Jurkat, Clone E6-1 (cell line): ENCODE measurements at regions not wholly inside any gene's neighbourhood (a gene's known extent, or its start where the extent isn't known, plus 50 kb on each side); places are given as distances from the start of the nearest gene placed in this dataset.

Source experiments
- DNase-seq: peaks from one replicate; pipeline ENCODE4 v3.0.0-alpha.2; 2011; ENCODE audit warnings: low read depth, low spot score
- H3K4me3 ChIP-seq: 2 replicates; pipeline ENCODE4 v1.5.1; 2011; ENCODE audit warnings: mild to moderate bottlenecking, low read length, control low read depth, moderate library complexity

GRCh38 chr22:27627444-27627833, 174.1 kb downstream of the MN1 start:
- no peak overlapping the region for H3K4me3 ChIP-seq
- DNase-seq = no peak

GRCh38 chr22:27627901-27628300, 173.7 kb downstream of the MN1 start:
- no peak overlapping the region for H3K4me3 ChIP-seq

GRCh38 chr22:27628341-27628740, 173.2 kb downstream of the MN1 start:
- H3K4me3 ChIP-seq = no peak overlapping the region
- no peak for DNase-seq

More at GRCh38 chr22:27627901-27628300, 173.7 kb downstream of the MN1 start:
- DNase-seq = no peak

GRCh38 chr22:27628891-27629631, 172.5 kb downstream of the MN1 start:
- no peak overlapping the region for H3K4me3 ChIP-seq
- DNase-seq = no peak

- no peak for DNase-seq
- no peak overlapping the region for H3K4me3 ChIP-seq
Measured at GRCh38 chr22:27629908-27630673, 171.5 kb downstream of the MN1 start.

- no peak for DNase-seq
- no peak overlapping the region for H3K4me3 ChIP-seq
Measured at GRCh38 chr22:27630754-27631153, 170.8 kb downstream of the MN1 start.

GRCh38 chr22:27631641-27632040, 169.9 kb downstream of the MN1 start:
- no peak for DNase-seq
- H3K4me3 ChIP-seq = no peak overlapping the region

GRCh38 chr22:27632451-27633295, 168.9 kb downstream of the MN1 start:
- no peak overlapping the region for H3K4me3 ChIP-seq
- no peak for DNase-seq

- no peak for DNase-seq
- no peak overlapping the region for H3K4me3 ChIP-seq
Measured at GRCh38 chr22:27633296-27633871, 168.2 kb downstream of the MN1 start.

- no peak overlapping the region for H3K4me3 ChIP-seq
- no peak for DNase-seq
Measured at GRCh38 chr22:27634043-27634740, 167.4 kb downstream of the MN1 start.

- no peak for DNase-seq
- H3K4me3 ChIP-seq = no peak overlapping the region
Measured at GRCh38 chr22:27635435-27635834, 166.1 kb downstream of the MN1 start.

- H3K4me3 ChIP-seq = no peak overlapping the region
- DNase-seq = no peak
Measured at GRCh38 chr22:27635852-27636251, 165.7 kb downstream of the MN1 start.

GRCh38 chr22:27636716-27637508, 164.6 kb downstream of the MN1 start:
- H3K4me3 ChIP-seq = no peak overlapping the region
- no peak for DNase-seq

- no peak overlapping the region for H3K4me3 ChIP-seq
- DNase-seq = no peak
Measured at GRCh38 chr22:27637604-27638003, 164.0 kb downstream of the MN1 start.

- DNase-seq = no peak
- no peak overlapping the region for H3K4me3 ChIP-seq
Measured at GRCh38 chr22:27638329-27639233, 163.0 kb downstream of the MN1 start.

GRCh38 chr22:27639248-27640086, 162.1 kb downstream of the MN1 start:
- H3K4me3 ChIP-seq = no peak overlapping the region
- DNase-seq = no peak
